Lung (tissue), 11 donors: ENCODE measurements at regions not wholly inside any gene's neighbourhood (a gene's known extent, or its start where the extent isn't known, plus 50 kb on each side); places are given as distances from the start of the nearest gene placed in this dataset.
A peak's percentile ranks its signal among the peaks of the same experiment; 100 is the strongest.

Source experiments
- ATAC-seq: fragments of 200-7000 bp; cut with Tn5 transposase; one replicate; pipeline ENCODE4 v1.9.1; 2020; ENCODE audit warnings: moderate number of reproducible peaks; ENCODE audit not compliant: insufficient read depth, low FRiP score
- DNase-seq, 3 donors: peaks; one replicate each; pipeline ENCODE4 v3.0.0-alpha.2; 2013 to 2017
- H3K27ac ChIP-seq, 2 donors: one replicate each; pipeline ENCODE4 v1.5.1; 2013; ENCODE audit warnings: mild to moderate bottlenecking in 2 of 2, moderate library complexity in 2 of 2, control low read depth in 1 of 2, inconsistent platforms in 1 of 2, low read depth in 1 of 2, low read length in 1 of 2
- H3K27me3 ChIP-seq, 3 donors: one replicate each; pipeline ENCODE4 v1.5.1; 2013; ENCODE audit warnings: low read length in 2 of 3; ENCODE audit not compliant: control insufficient read depth in 3 of 3, insufficient read depth in 3 of 3
- H3K36me3 ChIP-seq, 4 donors: one replicate each; pipeline ENCODE4 v1.5.1; 2013; ENCODE audit warnings: low read length in 4 of 4, mild to moderate bottlenecking in 1 of 4, moderate library complexity in 1 of 4; ENCODE audit not compliant: control insufficient read depth in 4 of 4, insufficient read depth in 4 of 4
- H3K4me1 ChIP-seq, 5 donors: one replicate each; pipeline ENCODE4 v1.5.1; 2013; ENCODE audit warnings: low read length in 5 of 5, mild to moderate bottlenecking in 2 of 5, moderate library complexity in 1 of 5; ENCODE audit not compliant: control insufficient read depth in 5 of 5, insufficient read depth in 5 of 5
- H3K4me3 ChIP-seq: one replicate; pipeline ENCODE4 v1.5.1; 2013; ENCODE audit warnings: mild to moderate bottlenecking, control low read depth, moderate library complexity
- H3K9ac ChIP-seq, 2 donors: one replicate each; pipeline ENCODE4 v1.5.1; 2013; ENCODE audit warnings: low read length in 2 of 2, control low read depth in 1 of 2; ENCODE audit not compliant: insufficient read depth in 1 of 2
- H3K9me3 ChIP-seq, 4 donors: one replicate each; pipeline ENCODE4 v1.5.1; 2013; ENCODE audit warnings: low read length in 3 of 4, mild to moderate bottlenecking in 1 of 4, moderate library complexity in 1 of 4; ENCODE audit not compliant: control insufficient read depth in 4 of 4, insufficient read depth in 3 of 4
- CTCF ChIP-seq: IDR thresholded peaks from 2 replicates; pipeline ENCODE4 v1.5.1; 2012; ENCODE audit warnings: mild to moderate bottlenecking; ENCODE audit errors: control extremely low read depth, extremely low read depth
- WGBS, 2 donors: extraction: QIAGEN DNeasy Blood & Tissue Kit; methylation state at CpG; one replicate each; pipeline ENCODE4 v1.1.7; 2013; 5-methylcytosine and 5-hydroxymethylcytosine counted together
- donor health status: control.
- donor health status: control.
- donor health status: Bipolar disorder and iron deficiency.
- donor health status: healthy.
- donor health status: DM: yes; HTN: yes; CAD: no.

- Histone ChIP-seq H3K4me1 (peaks cover 0 to 3% (median 0%) of the 10 kb centered on the region in 5 donors), H3K27me3 (peaks cover 0 to 3% (median under 1%) of the 10 kb centered on the region in 3 donors), H3K4me3 (no peak overlapping the region), H3K9ac (no peak overlapping the region), H3K27ac (no peak overlapping the region), H3K36me3 (no peaks in the 10 kb centered on the region), H3K9me3 (peaks cover 0 to 13% (median 0%) of the 10 kb centered on the region in 4 donors)
- no peak for TF ChIP-seq CTCF
- WGBS, 2 donors, result 89 to 92% methylated on average over 6 of the region's 6 CpGs
- ATAC-seq (no peak), DNase-seq (no peak)
Observed at GRCh38 chr16:17846030-17846429, 375.3 kb upstream of the XYLT1 start.

- Histone ChIP-seq H3K9ac (no peak overlapping the region), H3K36me3 (no peaks in the 10 kb centered on the region), H3K9me3 (peaks cover 0 to 13% (median 0%) of the 10 kb centered on the region in 4 donors), H3K27ac (no peak overlapping the region), H3K4me3 (no peak overlapping the region), H3K4me1 (peaks cover 0 to 3% (median 0%) of the 10 kb centered on the region in 5 donors), H3K27me3 (peaks cover 0 to 3% (median 0%) of the 10 kb centered on the region in 3 donors)
- whole genome bisulfite sequencing, 2 donors, result 71 to 80% methylated on average over 10 of the region's 10 CpGs
- ATAC-seq (no peak), DNase-seq (peak; percentile 33 to 72 (median 59))
- no peak for TF ChIP-seq CTCF
Observed at GRCh38 chr16:17845031-17845430, 374.3 kb upstream of the XYLT1 start.

GRCh38 chr16:17843905-17844304 lies 373.1 kb upstream of the XYLT1 start:
- Histone ChIP-seq H3K27me3 (no peaks in the 10 kb centered on the region), H3K27ac (no peak overlapping the region), H3K4me3 (no peak overlapping the region), H3K36me3 (no peaks in the 10 kb centered on the region), H3K9ac (no peak overlapping the region), H3K9me3 (peaks cover 0 to 13% (median 0%) of the 10 kb centered on the region in 4 donors), H3K4me1 (peaks cover 0 to 3% (median 0%) of the 10 kb centered on the region in 5 donors)
- no peak for TF ChIP-seq CTCF
- ATAC-seq (no peak), DNase-seq (no peak)
- WGBS, 2 donors, result 87 to 94% methylated on average over 6 of the region's 6 CpGs

GRCh38 chr16:17839907-17840306 lies 369.1 kb upstream of the XYLT1 start:
- ATAC-seq (no peak), DNase-seq (no peak)
- H3K4me3 ChIP-seq, result no peak overlapping the region
- 65 to 78% methylated on average over 5 of the region's 5 CpGs for WGBS, 2 donors
- H3K9me3 ChIP-seq, result peaks cover 0 to 6% (median 0%) of the 10 kb centered on the region in 4 donors
- no peak overlapping the region for H3K27ac ChIP-seq
- H3K36me3 ChIP-seq, result no peaks in the 10 kb centered on the region
- no peak for TF ChIP-seq CTCF
- peaks cover 0 to 2% (median 0%) of the 10 kb centered on the region in 5 donors for H3K4me1 ChIP-seq
- H3K9ac ChIP-seq, result no peak overlapping the region
- no peaks in the 10 kb centered on the region for H3K27me3 ChIP-seq
